Ureter (tissue), 1 donor: ENCODE measurements at regions not wholly inside any gene's neighbourhood (a gene's known extent, or its start where the extent isn't known, plus 50 kb on each side); places are given as distances from the start of the nearest gene placed in this dataset.

Experiments
- DNase-seq: peaks from one replicate; pipeline ENCODE4 v3.0.0-alpha.2; 2020; ENCODE audit warnings: low spot score
- donor health status: DM: yes; HTN: yes; CAD: no.

DNA sequence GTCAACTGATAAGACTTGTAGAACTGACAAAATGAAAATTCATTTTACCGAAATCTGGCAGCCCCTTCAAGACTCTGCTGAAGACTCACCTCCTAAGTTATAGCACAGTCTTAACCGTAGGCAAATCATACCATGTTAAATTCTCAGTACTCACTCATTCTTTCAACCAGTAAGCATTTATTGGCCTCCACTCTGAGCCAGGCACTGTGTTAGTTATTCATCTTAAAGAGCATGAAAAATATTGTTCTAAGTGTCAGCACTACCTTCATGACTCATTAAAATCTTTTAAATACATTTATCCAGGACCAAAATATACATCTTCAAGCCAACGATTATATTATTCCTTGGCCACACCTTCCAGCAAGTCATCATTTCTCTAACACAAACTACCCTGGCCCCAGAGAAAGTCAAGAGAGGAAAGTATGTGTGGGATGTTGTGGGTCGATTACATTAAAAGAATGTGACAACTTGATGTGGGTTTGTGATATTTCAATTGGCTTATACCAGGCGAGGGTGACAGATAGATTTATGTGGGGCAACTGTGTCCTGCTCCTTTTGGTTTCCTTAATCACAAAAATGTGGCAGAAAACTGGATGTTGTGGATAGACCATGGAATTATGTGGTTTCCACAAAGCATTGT lies 55.0 kb downstream of the TMEM30B start:
- DNase-seq = no peak

DNA sequence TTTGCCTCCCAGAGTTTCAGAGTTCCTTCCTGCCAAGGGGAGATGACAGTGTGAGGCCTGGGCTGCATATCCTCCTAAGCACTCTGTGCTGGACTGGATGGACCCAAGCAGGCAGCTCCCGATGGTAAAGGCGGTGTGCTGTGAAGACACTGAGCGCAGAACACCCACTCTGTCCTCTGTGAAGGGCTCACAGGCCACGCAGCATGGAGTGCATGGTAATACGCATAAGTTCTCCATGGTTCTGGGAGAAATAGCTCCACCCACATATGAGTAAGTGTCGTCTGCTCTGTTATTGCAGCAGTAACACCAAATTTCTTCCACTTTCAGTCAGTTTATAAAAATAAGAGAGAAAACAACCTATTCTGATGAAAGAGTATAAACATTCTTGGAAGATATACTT lies 55.8 kb downstream of the TMEM30B start:
- no peak for DNase-seq

DNA sequence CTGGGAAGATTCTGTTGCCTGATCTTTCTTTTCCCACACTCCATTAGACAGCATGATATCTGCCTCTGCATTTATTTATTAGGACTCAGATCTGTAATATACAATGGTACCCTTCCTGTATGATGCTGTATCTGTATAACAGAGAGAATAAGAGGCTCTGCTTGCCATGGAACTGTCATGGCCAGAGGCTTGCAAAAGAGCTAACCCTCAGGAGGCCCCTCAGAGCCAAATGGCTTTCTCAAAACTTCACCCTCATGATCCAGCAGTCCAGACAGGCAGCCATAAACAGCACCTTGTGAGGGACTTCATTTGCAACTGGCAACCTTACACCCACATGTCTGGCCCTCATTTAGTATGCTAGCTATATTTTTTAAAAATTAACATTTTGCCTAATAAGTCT lies 57.6 kb downstream of the TMEM30B start:
- DNase-seq = no peak

DNA sequence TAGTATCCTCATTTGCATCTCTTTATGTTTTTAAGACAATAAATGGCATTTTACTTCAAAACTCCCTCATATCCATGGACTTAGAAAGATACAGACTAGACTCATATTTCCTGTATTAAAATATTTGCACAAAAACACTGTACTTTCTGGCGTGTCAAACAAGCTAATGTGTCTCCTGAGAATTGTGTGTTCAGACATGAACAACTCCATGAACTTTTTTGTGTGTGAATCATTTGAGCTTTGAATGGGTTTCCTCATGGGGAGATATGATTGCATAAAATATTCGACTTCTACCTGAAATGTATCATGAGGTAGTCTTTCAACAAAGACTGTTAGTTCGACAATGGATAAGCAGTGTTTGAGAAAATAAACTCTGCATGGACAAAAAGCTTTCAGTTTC lies 58.8 kb downstream of the TMEM30B start:
- DNase-seq = no peak

GRCh38 chr14:61221906-61222305 lies 59.2 kb downstream of the TMEM30B start:
- DNase-seq = no peak

DNA sequence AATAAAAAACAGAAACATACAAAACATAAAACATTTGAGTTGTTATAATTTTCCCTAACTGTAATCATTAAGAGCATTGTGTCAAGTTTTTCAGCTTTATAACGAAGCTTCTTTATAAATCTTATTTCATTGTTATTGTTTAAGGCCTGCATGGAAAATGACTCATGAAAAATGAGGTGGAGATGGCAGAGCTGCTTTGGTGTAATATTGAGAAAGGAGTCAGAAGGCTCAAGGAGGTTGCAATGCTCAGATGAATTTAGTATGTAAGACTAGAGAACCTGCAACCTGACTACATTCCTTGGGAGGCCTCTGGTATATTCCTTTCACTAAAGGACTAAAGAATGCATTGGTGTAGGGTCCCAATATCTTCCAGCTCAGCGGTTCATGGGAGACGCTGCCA lies 61.5 kb downstream of the TMEM30B start:
- no peak for DNase-seq

DNA sequence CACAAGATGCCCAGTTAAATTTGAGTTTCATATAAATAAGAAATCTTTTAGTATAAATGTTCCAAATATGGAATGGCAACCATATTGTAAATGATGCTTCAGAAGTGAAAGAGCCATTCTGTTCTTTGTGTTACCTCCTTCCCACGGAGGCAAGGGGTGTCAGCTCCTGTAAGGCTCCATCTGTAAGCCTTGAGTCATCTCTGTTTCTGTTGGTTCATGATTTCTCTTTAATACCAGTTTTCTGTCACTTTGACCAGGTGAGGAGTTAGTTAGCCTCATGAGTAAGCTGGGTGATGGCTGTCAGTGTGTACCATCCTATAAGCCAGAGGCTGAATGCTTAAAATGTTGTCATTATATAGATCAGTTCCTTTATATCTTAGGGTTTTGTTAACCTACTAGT lies 61.9 kb downstream of the TMEM30B start:
- DNase-seq = no peak

GRCh38 chr14:61218767-61219166 lies 62.4 kb downstream of the TMEM30B start:
- DNase-seq = no peak

DNA sequence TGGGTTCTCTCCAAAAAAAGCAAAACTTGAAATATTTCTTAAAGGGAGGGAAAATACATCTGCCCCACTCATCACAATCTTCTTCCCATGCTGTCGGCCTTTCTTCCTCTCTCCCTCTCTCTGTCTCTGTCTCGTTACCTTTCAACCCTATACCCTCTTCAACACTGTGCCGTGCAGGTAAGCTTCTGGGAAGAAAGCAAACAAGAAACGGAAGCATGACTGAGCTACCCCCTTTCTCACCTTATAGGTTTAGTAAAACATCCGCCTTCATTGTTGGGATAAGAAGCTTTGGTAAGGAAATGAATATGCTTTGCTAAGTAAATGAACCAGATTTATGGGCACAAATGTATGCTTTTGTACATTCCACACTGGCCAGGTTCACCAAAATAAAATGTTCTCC lies 63.0 kb downstream of the TMEM30B start:
- DNase-seq = no peak

- DNase-seq = no peak
These were observed 63.6 kb downstream of the TMEM30B start for GRCh38 chr14:61217516-61217915.

- no peak for DNase-seq
These were observed 65.7 kb downstream of the TMEM30B start for GRCh38 chr14:61215222-61216020.

- no peak for DNase-seq
These were observed 67.2 kb downstream of the TMEM30B start for GRCh38 chr14:61213920-61214319.

GRCh38 chr14:61213191-61213621 lies 67.9 kb downstream of the TMEM30B start:
- DNase-seq = no peak

DNA sequence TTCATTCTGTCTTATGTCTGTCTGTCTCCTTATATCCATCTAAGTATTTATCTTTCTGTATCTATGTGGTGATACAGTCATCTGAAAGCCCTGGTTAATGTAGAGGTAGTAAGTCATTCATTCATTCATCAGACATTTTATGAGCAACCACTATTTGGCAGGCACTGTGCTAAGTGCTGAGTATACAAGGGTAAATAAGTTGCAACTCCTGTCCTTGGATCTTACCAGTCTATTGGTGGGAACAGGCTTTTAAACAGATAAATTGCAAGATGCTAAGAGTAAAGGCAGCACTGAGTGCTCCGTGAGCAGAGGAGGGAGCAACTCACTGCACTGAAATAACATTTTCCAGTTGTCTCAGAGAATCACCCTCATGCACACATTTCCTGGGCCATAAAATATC lies 68.6 kb downstream of the TMEM30B start:
- DNase-seq = no peak

DNA sequence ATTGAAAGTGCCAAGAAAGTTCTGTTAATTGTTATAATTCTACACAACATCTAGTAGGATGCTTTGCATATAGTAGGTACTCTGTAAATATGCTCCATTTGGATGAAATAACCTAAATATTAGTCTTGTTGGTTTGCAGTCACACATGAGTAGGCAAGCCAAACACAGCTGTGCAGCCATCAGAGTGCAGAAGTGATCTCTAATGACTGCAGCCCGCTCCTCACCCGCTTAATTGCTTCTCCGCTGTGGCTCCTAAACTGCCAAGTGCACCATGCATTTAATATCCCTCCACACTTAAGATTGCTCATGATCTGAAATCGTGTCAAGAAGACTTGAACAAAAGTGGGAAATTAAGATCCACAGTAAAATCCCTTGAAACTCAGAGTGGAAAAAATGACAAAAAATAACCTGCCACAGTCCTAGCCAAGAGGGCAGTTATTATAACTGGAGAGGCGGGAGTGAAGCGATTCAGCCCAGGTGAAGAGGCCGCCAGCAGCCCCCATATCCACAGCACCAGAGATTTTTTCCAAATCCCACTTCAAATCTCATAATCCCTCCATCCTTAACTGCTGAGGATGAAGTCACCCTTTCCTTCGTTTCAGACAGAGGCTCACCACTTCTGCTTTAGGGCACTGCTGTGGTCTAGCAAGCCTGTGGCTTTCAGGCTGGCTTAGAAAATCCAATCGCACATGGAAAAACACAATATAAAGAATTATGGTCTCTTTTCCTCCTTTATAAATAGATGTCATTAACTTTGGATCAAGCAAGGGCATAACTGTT lies 69.5 kb downstream of the TMEM30B start:
- no peak for DNase-seq

DNA sequence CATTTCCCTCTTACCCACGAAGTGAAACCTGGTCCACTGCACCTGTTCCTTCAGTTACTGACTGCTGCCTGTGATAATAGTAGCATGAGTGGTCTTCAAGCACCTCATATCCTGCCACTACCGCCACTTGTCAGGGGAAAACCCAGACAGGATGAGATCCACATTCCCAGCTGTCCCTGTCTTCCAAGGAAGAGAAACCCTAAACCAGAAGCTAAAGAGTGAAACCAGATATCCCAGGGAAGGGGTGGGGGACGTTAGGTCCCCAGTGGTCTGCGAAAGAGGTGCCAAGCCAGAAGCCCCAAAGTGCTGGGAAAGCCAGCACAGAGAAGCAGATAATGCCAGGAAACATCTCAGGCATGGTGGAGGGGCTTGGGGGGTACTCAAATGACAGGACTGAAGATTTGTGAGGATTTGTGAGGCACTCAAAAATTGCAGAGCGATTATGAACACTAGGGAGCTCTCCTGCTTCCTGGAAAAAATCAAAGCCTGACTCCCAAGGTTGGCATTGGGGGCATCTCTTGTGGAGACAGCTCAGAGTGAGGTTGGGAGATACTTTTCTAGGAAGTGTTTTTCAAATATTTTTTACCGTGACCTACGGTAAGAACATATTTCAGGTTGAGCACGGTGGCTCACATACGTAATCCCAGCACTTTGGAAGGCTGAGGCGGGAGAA lies 77.9 kb downstream of the TMEM30B start:
- DNase-seq = no peak

GRCh38 chr14:61202124-61202523 lies 79.0 kb downstream of the TMEM30B start:
- no peak for DNase-seq

GRCh38 chr14:61201171-61201570 lies 80.0 kb downstream of the TMEM30B start:
- DNase-seq = no peak

DNA sequence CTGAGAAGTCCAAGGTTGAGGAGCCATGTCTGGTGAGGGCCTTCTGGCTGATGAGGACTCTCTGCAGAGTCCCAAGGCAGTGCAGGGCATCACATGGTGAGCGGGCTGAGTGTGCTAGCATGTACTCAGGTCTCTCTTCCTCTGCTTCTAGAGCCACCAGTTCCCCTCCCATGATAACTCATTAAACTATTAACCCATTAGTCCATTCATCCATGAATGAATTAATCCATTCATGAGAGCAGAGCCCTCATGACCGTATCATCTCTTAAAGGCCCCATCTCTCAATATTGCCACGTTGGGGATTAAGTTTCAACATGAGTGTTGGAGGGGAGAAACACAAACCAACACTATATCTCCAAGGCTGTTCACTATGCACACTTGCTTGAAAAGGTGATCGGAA lies 83.7 kb downstream of the TMEM30B start:
- DNase-seq = no peak

- DNase-seq = no peak
These were observed 84.3 kb downstream of the TMEM30B start for GRCh38 chr14:61196792-61197191.

- DNase-seq = no peak
These were observed 85.1 kb downstream of the TMEM30B start for GRCh38 chr14:61196034-61196433.

GRCh38 chr14:61193476-61193875 lies 87.7 kb downstream of the TMEM30B start:
- no peak for DNase-seq
